ENCODE measurements at regions not wholly inside any gene's neighbourhood (a gene's known extent, or its start where the extent isn't known, plus 50 kb on each side); places are given as distances from the start of the nearest gene placed in this dataset.

GRCh38 chr6:149127212-149127611, 190.3 kb upstream of the TAB2 start:
- no peak for TF ChIP-seq CTCF (IDR thresholded peaks at IDR 0.05; ENCODE audit: extremely low read depth, missing control alignments)

GRCh38 chr6:149128489-149129145, 188.9 kb upstream of the TAB2 start:
- no peak for DNase-seq (ENCODE audit: low spot score)
- no peak for TF ChIP-seq CTCF (IDR thresholded peaks at IDR 0.05; ENCODE audit: extremely low read depth, missing control alignments)

More at GRCh38 chr6:149127212-149127611, 190.3 kb upstream of the TAB2 start:
- DNase-seq (ENCODE audit: low spot score): no peak

- no peak for TF ChIP-seq CTCF (IDR thresholded peaks at IDR 0.05; ENCODE audit: extremely low read depth, missing control alignments)
- DNase-seq (ENCODE audit: low spot score): no peak
These were observed 188.0 kb upstream of the TAB2 start for GRCh38 chr6:149129371-149130077.

- no peak for DNase-seq (ENCODE audit: low spot score)
- no peak for TF ChIP-seq CTCF (IDR thresholded peaks at IDR 0.05; ENCODE audit: extremely low read depth, missing control alignments)
These were observed 187.4 kb upstream of the TAB2 start for GRCh38 chr6:149130090-149130489.

- no peak for DNase-seq (ENCODE audit: low spot score)
These were observed 187.0 kb upstream of the TAB2 start for GRCh38 chr6:149130508-149130907.

GRCh38 chr6:149131891-149132290, 185.6 kb upstream of the TAB2 start:
- TF ChIP-seq CTCF (IDR thresholded peaks at IDR 0.05; ENCODE audit: extremely low read depth, missing control alignments): no peak

More at GRCh38 chr6:149130508-149130907, 187.0 kb upstream of the TAB2 start:
- TF ChIP-seq CTCF (IDR thresholded peaks at IDR 0.05; ENCODE audit: extremely low read depth, missing control alignments): no peak

GRCh38 chr6:149132336-149132735, 185.2 kb upstream of the TAB2 start:
- DNase-seq (ENCODE audit: low spot score): no peak
- no peak for TF ChIP-seq CTCF (IDR thresholded peaks at IDR 0.05; ENCODE audit: extremely low read depth, missing control alignments)

More at GRCh38 chr6:149131891-149132290, 185.6 kb upstream of the TAB2 start:
- no peak for DNase-seq (ENCODE audit: low spot score)
